ENCODE measurements at regions not wholly inside any gene's neighbourhood (a gene's known extent, or its start where the extent isn't known, plus 50 kb on each side); places are given as distances from the start of the nearest gene placed in this dataset.
A peak's percentile ranks its signal among the peaks of the same experiment; 100 is the strongest.
"Not testable (repeated sequence)": the region's sequence is repeated elsewhere in the genome, so short reads cannot be mapped to it uniquely, and the experiment has no call there.

- DNase-seq (ENCODE audit: low spot score) = not testable (repeated sequence)
These were observed 68.7 kb downstream of the PRKAB2 start for GRCh38 chr1:147103416-147104155.

DNA sequence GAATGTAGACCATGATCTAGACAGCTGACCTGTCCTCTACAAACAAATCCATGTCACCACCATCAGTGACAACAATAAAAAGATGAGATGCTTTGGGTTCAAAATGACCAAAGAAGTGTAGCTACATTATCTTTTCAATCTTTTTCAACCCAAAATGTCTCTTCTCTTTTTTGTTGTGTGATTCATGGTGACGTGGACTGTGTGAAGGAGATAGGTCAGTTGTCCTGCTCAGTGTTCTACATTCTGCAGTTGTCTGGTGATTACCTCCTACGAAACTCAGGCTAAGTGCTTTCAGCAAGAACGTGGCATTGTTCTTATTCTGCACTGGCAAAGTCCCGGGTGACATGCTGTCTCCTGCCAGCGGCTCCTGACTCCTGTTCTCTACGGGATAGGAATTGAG is 73.1 kb downstream of the PRKAB2 start:
- DNase-seq (ENCODE audit: low spot score) = no peak

GRCh38 chr1:147098338-147098973 is 73.8 kb downstream of the PRKAB2 start:
- not testable (repeated sequence) for DNase-seq (ENCODE audit: low spot score)

DNA sequence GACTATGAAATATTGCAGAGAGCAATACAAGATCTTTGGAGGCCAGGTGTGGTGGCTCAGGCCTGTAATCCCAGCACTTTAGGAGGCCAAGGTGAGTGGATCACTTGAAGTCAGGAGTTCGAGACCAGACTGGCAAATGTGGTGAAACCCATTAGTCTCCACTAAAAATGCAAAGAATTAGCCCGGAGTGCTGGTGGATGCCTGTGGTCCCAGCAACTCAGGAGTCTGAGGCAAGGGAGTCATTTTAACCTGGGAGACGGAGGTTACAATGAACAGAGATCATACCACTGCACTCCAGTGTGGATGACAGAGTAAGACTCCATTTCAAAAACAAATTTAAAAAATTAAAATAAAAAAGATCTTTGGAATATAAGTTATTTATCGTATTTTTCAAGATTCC is 76.6 kb downstream of the PRKAB2 start:
- DNase-seq (ENCODE audit: low spot score) = no peak

- DNase-seq (ENCODE audit: low spot score) = no peak
These were observed 80.5 kb downstream of the PRKAB2 start for GRCh38 chr1:147091801-147092200.

- DNase-seq (ENCODE audit: low spot score) = no peak
These were observed 82.8 kb downstream of the PRKAB2 start for GRCh38 chr1:147089457-147089856.

DNA sequence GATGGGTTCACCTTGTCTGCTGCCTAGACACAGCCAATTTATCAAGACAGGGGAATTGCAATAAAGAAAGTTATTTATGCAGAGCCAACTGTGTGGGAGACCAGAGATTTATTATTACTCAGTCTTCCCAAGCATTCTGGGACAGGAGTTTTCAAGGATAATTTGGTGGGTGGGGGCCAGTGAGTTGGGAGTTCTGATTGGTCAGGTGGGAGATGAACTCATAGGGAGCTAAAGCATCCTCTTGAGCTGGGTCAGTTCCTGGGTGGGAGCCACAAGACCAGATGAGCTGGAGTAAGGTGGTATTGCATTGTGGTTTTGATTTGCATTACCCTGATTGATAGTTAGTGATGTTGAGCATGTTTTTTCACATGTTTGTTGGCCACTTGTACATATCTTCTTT is 86.1 kb downstream of the PRKAB2 start:
- DNase-seq (ENCODE audit: low spot score) = no peak

DNA sequence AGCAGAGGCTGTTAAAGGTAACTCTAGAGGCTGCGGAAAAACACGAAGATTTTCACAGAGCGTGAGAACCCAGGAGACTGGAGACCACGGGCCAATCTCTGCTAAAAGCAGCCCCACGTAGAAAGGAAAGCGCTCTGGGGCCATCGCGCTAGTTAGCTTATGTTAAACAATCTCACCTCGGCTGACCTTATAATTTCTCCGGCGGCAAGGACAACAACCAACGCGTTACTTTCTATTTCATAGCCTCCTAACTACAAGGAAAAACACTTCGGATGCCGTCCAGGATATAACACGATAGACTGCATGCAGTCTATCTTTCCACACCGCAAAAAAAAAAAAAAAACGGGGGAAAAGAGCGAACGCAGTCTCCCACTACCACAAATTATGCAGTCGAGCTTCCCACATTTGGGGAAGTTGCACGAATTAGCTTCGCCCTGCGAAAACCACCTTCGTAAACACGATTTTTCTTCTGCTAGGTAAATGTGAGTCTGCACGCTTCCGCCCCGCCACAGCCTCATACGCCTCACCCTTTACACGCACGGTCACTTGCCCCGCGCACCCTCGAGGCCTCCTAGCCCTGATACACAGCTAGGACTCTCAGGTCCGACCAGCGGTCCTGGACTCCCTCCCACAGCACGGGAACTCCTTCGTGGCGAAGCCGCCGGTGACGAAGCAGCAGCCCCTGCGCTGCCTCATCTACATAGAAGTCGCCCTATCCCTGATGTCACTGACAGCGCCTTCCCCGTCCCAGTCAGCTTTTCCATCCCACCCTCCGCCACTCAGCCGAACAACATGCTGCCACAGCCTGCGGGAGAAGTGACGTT is 87.8 kb downstream of the PRKAB2 start:
- peak; percentile 79 for DNase-seq (ENCODE audit: low spot score)

DNA sequence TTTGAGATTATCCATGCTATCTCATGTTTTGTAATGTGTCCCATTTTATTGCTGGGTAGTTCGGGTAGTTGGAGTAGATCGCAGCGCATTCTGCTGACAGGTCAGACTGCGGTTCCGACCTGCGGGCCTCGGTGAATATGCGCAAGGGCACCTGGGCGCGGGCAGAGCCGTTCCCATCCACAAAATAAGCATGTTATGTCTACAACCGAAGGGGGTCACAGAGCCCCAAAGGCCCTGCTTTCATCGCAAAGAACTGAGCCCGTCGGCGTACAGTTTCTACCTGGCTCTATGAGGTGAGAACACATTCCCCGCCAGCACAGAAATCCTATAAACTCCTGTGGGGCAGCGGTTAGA is 88.4 kb downstream of the PRKAB2 start:
- DNase-seq (ENCODE audit: low spot score) = no peak

DNA sequence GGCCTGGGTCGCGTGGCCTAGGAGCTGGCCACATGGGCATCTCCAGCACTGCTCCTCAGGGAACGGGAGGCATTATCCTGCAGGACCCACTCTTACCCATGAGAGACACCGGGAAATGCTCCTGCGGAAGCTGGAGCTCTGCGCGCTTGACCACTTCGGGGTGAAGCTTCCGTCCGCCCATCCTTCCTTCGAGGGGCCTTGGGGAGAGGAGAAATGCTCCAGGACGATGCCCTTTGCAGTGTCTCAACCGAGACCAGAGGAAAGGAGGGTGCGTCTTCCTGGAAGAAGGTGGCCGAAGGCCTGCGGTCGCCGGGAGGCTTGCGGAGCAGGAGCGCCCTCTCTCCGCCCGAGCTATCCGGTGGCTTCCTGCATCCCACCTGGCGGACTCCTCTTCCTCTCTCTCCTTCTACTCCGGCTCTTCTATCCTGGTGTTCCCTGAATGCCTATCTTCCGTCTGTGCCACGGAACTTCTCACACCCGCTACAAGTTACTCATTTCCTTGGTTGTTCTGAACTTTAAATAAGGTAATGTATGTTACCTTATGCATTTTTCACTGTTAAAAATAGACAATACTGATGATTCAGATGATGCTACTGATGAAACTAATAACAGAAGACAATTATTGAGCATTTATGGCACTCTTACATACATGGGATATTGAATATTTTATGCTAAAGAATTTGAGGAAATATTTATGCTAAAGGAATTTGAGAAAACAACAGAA is 91.4 kb downstream of the PRKAB2 start:
- DNase-seq (ENCODE audit: low spot score) = no peak

DNA sequence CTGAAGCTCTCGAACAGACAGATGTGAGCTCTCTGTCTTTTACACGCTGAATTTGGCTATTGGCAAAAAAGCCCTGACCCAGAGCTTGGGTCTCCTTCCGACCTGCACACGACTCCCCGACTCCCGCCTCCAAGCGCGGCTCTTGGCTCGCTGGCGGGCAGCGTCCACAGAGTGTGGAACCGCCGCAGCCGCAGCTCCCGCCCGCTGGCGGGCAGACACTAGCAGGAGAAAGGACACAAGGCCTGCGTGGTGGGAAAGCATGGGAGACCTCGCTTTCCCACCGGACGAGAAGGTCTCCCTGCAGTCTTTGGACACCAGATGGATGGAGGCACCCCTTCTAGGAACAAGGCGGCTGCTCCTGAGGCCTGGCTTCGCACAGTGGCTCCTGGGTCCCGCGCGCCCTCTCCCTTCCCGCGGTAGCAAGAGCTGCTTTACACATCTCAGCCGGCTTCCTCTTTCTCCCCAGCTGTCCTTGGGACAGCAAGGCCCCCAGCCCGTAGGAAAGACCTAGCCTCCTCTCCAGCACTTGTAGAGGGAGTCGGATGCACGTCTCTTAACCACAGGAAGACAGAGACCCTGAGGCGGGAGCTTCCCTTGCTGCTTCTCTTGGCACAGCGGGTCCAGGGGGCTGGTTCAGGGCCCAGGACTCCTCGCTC is 92.1 kb downstream of the PRKAB2 start:
- DNase-seq (ENCODE audit: low spot score) = no peak

- no peak for DNase-seq (ENCODE audit: low spot score)
These were observed 92.8 kb downstream of the PRKAB2 start for GRCh38 chr1:147079400-147080005.

GRCh38 chr1:147078606-147079399 is 93.5 kb downstream of the PRKAB2 start:
- no peak for DNase-seq (ENCODE audit: low spot score)

DNA sequence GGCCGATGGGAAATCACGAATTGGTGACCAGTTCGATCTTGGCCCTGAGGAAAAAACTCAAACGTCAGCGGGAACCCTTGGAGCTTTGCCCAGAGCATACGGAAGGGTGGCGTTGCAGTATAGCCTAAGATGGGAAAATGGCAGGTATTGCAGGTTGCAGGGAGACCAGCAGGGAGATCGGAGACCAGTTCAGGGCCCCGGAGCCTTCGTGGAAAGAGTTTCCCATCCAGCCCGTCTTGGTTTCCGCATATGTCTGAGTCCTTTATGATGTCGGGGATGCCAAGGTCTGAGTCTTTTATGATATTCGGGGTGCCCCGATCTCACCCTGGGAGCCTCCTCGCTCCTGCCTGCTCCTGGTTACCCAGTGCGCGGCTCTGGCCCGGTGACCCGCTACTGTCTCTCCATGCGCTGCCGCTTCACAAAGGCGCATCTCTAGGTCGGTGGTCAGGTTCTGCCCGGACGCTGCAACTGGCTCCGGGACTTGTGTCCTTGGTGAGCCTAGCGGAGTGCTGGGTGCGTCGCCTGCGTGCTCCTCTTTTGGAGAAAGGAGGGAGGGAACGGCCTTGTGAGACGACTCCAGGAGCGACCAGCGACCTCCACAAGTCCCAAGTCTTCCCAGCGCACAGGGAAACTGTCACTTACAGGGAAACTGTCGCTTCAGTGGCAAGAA is 94.2 kb downstream of the PRKAB2 start:
- DNase-seq (ENCODE audit: low spot score) = no peak

GRCh38 chr1:147077523-147077922 is 94.7 kb downstream of the PRKAB2 start:
- DNase-seq (ENCODE audit: low spot score) = no peak

DNA sequence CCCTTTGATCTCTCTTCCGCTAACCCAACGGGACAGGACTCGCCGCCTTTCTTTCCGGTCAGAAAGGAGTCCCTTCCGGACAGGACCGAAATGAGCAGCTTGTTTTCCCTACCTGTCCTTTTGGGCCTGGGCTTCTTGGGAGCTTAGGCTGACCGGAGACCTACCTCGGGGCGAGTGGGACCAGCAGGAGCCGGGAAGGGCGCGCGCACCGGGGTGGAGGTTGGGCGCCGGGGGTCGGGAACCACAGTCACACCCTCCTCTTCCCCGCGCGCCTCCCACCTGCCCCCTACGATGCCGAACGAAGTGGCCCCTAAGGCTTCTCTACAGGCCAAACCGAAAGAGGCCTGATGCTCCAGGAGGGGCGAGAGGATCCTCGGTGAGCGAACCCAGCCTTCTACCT is 95.2 kb downstream of the PRKAB2 start:
- no peak for DNase-seq (ENCODE audit: low spot score)

DNA sequence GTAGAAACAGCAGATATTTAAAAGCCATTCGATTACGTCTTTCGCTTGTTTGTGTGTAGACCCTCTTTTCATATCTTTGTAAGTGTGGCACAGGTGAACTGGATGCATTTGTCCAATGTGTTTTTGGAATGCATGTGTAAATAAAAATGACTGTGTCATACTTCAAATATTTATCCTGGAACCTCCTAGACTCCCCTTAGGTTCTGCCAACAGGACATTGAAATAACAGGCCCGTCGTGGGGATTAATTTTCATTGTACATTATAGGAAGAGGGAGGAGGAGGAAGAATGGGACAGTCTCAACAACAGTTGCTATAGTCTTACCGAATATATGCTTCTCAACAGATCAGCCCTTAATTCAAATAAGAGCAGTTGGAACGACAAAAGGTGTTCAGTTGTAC is 95.8 kb downstream of the PRKAB2 start:
- DNase-seq (ENCODE audit: low spot score) = no peak

GRCh38 chr1:147072482-147073432 is 99.5 kb downstream of the PRKAB2 start:
- no peak for DNase-seq (ENCODE audit: low spot score)

Data from umbilical cord (tissue), 1 donor.